ENCODE measurements at regions not wholly inside any gene's neighbourhood (a gene's known extent, or its start where the extent isn't known, plus 50 kb on each side); places are given as distances from the start of the nearest gene placed in this dataset.

DNA sequence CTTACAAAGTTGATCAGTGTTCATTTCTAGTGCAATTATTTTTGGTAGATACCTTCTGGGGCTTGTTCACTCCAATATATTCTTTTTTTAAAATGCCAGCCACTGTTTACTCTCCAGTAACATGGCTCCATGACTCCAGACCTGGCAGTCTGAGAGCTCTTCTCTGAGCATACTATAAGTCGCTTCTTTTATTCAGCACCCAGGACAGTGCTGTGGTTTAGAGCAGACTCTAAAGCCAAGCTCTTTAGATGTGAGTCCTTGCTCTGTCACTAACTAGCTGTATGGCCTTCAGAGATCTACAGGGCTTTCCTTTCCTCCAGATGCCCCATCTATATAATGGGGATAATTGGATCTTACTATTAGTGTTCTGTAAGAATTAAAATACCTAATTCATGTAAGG is 200.2 kb upstream of the FAM241A start:
- H3K27ac ChIP-seq, result no peak overlapping the region
- DNase-seq (ENCODE audit: low spot score), result no peak
- TF ChIP-seq, protein P1, sequence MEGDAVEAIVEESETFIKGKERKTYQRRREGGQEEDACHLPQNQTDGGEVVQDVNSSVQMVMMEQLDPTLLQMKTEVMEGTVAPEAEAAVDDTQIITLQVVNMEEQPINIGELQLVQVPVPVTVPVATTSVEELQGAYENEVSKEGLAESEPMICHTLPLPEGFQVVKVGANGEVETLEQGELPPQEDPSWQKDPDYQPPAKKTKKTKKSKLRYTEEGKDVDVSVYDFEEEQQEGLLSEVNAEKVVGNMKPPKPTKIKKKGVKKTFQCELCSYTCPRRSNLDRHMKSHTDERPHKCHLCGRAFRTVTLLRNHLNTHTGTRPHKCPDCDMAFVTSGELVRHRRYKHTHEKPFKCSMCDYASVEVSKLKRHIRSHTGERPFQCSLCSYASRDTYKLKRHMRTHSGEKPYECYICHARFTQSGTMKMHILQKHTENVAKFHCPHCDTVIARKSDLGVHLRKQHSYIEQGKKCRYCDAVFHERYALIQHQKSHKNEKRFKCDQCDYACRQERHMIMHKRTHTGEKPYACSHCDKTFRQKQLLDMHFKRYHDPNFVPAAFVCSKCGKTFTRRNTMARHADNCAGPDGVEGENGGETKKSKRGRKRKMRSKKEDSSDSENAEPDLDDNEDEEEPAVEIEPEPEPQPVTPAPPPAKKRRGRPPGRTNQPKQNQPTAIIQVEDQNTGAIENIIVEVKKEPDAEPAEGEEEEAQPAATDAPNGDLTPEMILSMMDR (IDR thresholded peaks at IDR 0.05), result no peak
- no peak overlapping the region for H3K4me3 ChIP-seq

DNA sequence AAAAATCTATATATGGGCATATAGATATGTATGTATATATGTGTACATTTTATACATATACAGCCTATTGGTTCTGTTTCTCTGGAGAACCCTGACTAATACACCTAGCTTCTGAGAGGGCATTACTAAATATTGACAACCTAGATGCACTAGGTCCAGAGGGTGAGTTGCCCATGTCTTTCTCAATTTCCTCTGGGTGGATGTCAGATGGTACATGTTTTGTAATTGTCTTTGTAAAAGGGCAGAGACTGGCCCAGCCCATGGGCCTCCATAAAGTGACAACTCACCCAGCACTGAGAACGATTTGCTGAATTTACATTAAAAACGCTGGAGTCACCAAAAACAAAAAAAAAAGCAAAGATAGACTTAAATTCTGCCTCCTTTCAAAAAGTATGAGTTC is 198.5 kb upstream of the FAM241A start:
- no peak for DNase-seq (ENCODE audit: low spot score)
- Histone ChIP-seq H3K4me3 (no peak overlapping the region), H3K27ac (no peak overlapping the region)
- TF ChIP-seq, protein P1 (IDR thresholded peaks at IDR 0.05), result no peak

DNA sequence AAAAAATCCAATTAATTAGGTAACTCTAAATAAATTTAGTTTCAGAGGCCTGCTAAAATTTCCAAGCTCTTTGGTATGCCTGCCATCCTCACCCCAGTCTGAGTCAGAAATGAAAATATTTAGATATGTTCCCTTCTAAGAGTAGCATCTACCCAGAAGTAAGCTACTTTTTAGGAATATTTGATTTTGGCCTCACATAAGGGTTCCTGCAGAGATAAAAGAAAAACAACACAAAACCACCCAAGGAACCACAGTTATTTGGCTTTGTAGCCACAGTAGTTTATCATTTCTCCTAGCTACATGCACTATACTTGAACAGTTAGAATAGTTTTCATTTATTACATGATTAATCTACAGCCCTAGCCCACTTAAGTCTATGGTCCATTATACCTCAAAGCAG is 192.6 kb upstream of the FAM241A start:
- Histone ChIP-seq H3K27ac (no peak overlapping the region), H3K4me3 (no peak overlapping the region)
- DNase-seq (ENCODE audit: low spot score), result no peak
- TF ChIP-seq, protein P1 (IDR thresholded peaks at IDR 0.05), result no peak

DNA sequence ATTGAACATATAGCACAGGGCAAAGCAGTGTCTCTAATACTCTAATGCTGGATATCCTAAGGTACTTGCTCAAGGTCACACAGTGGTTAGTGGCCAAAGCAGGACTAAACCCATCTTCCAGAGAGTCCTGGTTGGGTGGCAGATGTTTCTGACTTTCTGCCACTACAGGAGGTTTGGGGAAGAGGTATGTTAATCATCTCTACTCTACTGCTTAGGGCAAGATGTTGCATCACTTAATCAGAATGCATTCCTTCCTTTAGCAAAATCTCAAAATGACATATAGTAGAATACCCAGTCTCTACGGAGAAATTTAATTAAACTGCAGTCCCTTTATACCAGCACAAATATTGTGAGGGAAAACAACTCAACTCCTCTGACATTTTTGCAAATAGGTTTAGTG is 190.7 kb upstream of the FAM241A start:
- Histone ChIP-seq H3K4me3 (no peak overlapping the region), H3K27ac (no peak overlapping the region)
- no peak for DNase-seq (ENCODE audit: low spot score)
- TF ChIP-seq, protein P1 (IDR thresholded peaks at IDR 0.05), result no peak

DNA sequence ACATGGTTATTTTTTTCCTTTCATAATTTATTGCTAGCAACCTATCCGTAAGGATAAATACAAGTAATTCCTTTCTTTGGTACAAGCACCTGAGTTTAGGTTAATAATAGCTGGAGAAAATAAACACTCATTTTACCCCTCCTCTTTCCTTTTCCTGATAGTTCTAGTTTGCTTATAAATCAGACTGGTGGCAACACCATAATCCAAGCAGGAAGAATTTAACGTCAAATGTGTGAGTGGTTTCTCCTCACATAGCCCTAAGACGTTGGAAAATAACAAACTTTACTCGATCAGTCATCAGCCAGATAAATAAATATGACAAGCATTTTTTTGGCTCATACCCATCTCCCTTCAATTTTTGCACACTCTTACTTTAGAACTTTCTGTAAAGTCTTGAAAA is 190.3 kb upstream of the FAM241A start:
- TF ChIP-seq, protein P1 (IDR thresholded peaks at IDR 0.05), result no peak
- Histone ChIP-seq H3K4me3 (no peak overlapping the region), H3K27ac (no peak overlapping the region)
- no peak for DNase-seq (ENCODE audit: low spot score)

DNA sequence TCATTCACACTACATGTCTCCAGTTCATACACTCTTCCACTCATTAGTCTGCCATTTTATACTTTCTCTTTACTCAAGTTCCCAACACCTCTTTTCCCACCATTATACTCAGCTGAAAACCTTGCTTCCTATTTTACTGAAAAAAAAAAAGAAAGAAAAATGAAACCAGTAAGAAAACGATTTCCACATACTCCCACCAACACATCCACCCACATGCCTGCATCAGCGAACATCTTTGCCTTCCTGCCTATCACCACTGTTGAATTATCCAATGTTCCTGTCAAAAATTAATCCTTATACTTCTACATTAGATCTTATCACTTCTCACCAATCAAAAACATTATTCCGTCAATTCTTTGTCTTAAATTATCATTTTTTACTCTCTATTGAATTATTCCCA is 188.1 kb upstream of the FAM241A start:
- TF ChIP-seq, protein P1 (IDR thresholded peaks at IDR 0.05), result no peak
- no peak overlapping the region for H3K4me3 ChIP-seq

DNA sequence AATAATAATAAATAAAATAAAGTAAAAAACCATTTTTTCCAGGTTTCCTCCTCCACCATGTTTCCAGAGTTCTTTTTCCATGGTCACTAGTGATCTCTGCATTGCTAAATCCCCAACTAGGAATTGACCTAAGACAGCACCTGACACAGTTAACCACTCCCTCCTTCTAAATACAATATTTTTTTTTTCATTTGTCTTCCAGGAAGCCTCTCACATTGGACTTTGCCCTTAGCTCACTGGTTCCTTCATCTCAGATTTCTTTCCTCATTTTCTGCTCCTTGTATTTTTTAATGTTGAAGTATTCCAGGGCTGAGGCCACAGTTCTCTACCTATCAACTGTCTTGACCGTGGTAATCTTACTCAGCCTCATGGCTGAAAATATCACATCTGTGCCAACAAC is 187.3 kb upstream of the FAM241A start:
- H3K4me3 ChIP-seq, result no peak overlapping the region
- no peak overlapping the region for H3K27ac ChIP-seq
- DNase-seq (ENCODE audit: low spot score), result no peak
- TF ChIP-seq, protein P1 (IDR thresholded peaks at IDR 0.05), result no peak

More for the DNA sequence above, 188.1 kb upstream of the FAM241A start:
- H3K27ac ChIP-seq, result no peak overlapping the region
- no peak for DNase-seq (ENCODE audit: low spot score)
